ENCODE measurements at regions not wholly inside any gene's neighbourhood (a gene's known extent, or its start where the extent isn't known, plus 50 kb on each side); places are given as distances from the start of the nearest gene placed in this dataset.
"Not testable (repeated sequence)": the region's sequence is repeated elsewhere in the genome, so short reads cannot be mapped to it uniquely, and the experiment has no call there.

DNA sequence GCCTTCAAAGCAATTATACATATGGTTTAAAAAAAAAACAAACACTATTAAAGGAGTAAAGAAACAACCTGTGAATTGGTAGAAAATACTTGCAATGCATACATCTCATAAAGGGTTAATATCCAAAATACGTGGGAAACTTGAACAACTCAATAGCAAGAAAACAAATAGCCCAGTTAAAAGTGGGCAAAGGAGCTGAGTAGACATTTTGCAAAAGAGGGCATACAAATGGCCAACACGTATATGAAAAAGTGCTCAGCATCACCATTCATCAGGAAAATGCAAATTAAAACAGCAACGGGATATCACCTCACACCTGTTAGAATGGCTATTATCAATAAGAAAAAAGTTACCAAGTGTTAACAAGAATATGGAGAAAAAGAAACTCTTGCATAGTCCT is 298.3 kb upstream of the RBMS1 start:
- Mint-ChIP-seq H3K9me3 (no peaks in the 10 kb centered on the region), H3K27ac (no peak overlapping the region), H3K27me3 (no peaks in the 10 kb centered on the region), H3K36me3 (no peaks in the 10 kb centered on the region), H3K4me3 (no peak overlapping the region), H3K4me1 (no peaks in the 10 kb centered on the region)
- no peak for DNase-seq

DNA sequence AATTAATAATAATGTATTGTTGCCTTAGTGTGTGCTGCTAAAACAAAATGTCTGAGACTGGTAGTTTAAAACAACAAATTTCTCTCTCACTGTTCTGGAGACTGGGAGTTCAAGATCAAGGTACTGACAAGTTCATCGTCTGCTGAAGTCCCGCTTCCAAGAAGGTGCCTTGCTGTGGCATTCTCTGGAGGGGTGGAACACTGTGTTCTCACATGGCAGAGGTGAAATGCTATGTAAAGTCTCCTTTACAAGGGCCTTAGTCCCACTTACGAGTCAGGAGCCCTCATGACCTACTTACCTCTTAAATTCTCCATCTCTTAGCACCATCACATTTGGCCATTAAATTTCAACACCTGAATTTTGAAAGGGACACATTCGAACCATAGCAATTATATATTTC is 299.2 kb upstream of the RBMS1 start:
- Mint-ChIP-seq H3K9me3 (peaks cover 4% of the 10 kb centered on the region), H3K27ac (no peak overlapping the region), H3K36me3 (no peaks in the 10 kb centered on the region), H3K4me3 (no peak overlapping the region), H3K4me1 (no peaks in the 10 kb centered on the region), H3K27me3 (no peaks in the 10 kb centered on the region)
- no peak for DNase-seq

DNA sequence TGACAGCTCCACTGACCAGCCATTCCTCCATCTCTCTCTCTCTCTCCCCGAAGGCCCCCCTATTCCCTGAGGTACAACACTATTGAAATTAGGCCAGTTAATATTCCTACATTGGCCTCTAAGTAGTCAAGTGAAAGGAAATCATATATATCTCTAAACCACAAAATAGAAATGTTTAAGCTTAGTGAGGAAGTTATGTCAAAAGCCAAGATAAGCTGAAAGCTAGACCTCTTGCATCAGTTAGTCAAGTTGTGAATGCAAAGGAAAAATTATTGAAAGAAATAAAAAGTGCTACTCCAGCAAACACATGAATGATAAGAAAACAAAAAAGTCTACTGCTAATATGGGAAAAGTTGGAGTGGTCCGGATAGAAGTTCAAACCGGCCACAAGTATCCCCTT is 301.3 kb upstream of the RBMS1 start:
- Mint-ChIP-seq H3K36me3 (no peaks in the 10 kb centered on the region), H3K27ac (no peak overlapping the region), H3K4me3 (peak overlapping the region; percentile 1), H3K27me3 (no peaks in the 10 kb centered on the region), H3K4me1 (no peaks in the 10 kb centered on the region), H3K9me3 (peaks cover 8% of the 10 kb centered on the region)
- DNase-seq: no peak

DNA sequence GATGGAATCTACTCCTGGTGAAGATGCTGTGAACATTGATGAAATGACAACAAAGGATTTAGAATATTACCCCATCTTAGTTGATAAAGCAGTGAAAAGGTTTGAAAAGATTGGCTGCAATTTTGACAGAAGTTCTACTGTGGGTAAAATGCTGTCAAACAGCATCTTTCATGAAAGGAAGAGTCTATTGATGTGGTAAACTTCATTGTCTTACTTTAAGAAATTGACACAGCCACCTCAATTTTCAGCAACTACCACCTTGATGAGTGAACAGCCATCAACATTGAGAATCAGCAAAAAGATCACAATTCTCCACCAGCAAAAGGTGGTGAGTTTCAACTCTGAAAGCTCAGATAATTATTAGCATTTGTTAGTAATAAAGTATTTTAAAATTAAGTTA is 310.3 kb upstream of the RBMS1 start:
- no peak for DNase-seq
- Mint-ChIP-seq H3K9me3 (peaks cover 4% of the 10 kb centered on the region), H3K27me3 (no peaks in the 10 kb centered on the region), H3K27ac (no peak overlapping the region), H3K4me1 (peaks cover 5% of the 10 kb centered on the region), H3K4me3 (no peak overlapping the region), H3K36me3 (peaks cover 2% of the 10 kb centered on the region)

DNA sequence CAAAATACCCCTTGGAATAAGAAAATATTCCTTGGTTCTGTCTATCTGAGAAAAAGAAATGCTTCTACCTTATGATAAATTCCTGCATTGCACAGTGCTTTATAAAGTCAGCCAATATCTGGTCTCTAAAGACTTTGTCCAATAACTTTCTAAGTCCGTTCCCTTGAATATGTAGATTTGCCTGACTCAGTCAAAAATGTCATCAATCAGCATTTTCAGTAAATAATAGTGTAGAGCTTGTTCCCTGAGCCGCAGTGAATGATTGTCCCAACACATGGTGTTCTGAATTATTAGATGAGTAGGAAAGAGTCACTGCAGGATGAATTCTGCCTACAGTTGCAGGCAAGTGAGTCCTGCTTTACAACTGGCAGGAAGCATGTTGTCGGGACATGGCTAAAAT is 316.8 kb upstream of the RBMS1 start:
- Mint-ChIP-seq H3K36me3 (no peaks in the 10 kb centered on the region), H3K9me3 (peaks cover 4% of the 10 kb centered on the region), H3K27me3 (no peaks in the 10 kb centered on the region), H3K4me3 (no peak overlapping the region), H3K4me1 (no peaks in the 10 kb centered on the region), H3K27ac (no peak overlapping the region)
- no peak for DNase-seq

DNA sequence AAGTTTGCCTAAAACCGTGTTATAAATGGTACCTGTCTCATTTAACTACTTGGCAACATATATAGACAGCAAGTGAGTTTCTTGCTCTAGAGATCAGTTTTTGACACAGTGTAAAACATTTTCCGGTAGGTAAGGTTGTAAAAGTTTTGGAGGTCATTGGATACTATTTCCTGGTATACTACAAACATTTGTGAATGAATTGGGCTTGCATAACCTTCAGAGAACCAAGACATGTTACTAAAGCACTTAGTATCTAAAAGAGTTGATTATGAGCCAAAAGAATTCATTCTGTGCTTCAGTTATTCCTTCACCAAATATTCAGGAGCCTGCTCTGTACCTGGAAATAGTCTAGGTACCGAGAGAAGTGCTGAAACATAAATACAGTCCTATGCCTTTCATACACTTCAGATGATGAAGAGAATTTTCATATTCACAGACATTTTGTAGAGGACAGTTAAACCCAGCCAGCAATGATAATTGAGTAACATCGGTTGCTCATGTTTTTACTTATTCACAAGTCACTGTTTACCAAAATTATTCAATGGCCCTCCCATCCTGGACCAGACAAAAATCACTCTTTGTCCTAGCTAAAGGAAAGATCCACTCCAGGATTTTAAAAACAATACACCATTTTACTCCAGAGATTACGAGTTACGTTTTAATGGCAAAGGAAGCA is 319.4 kb upstream of the RBMS1 start:
- no peaks in the 10 kb centered on the region for H3K9me3 Mint-ChIP-seq
- H3K4me3 Mint-ChIP-seq: no peak overlapping the region
- no peak for DNase-seq
- no peaks in the 10 kb centered on the region for H3K27me3 Mint-ChIP-seq
- no peaks in the 10 kb centered on the region for H3K4me1 Mint-ChIP-seq
- H3K36me3 Mint-ChIP-seq: no peaks in the 10 kb centered on the region
- H3K27ac Mint-ChIP-seq: no peak overlapping the region

DNA sequence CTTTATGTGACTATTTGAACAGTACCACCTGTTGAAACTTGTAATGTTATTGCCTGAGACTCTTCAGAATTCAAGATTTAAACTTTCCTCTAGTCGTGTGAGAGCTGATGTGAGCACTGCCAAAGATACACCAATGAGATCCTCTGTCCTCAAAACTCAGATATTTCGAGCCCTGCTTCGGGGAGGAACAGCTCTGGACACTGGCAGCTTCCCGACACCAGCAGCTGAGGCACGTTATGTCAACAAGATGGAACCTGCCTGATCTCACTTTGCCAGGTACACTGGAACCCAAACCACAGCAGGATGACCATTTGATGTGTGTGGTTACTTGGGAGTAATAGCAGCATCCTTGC is 319.9 kb upstream of the RBMS1 start:
- H3K4me1 Mint-ChIP-seq: no peaks in the 10 kb centered on the region
- no peak overlapping the region for H3K4me3 Mint-ChIP-seq
- DNase-seq: no peak
- H3K27me3 Mint-ChIP-seq: no peaks in the 10 kb centered on the region
- no peak overlapping the region for H3K27ac Mint-ChIP-seq
- no peaks in the 10 kb centered on the region for H3K9me3 Mint-ChIP-seq
- H3K36me3 Mint-ChIP-seq: no peaks in the 10 kb centered on the region

DNA sequence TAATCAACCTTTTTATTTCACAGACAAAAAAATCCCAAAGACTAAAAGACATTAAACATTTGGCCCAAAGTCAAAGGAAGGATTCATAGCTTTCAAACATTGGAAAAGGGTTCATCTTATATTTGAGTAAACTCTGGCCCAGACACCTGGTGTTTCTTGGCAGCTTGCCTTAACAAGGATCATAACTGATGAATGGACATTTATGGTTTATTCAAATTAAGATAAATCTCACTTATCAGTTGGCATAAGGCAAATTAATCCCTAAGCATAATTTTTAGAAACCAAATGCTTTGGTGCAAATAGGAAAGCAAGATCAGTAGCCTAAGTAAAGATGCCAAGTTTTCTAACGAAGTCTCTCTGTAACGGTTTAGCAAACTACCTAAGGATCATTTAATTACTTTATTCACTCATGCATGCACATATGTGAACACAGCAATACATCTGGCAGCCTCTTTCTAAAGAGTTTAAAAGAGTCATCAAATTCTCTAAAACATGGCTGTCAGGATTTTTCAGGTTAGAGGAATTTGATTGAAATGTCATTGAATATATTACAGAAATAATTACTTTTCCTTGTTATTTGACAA is 323.4 kb upstream of the RBMS1 start:
- Mint-ChIP-seq H3K4me1 (no peaks in the 10 kb centered on the region), H3K4me3 (no peak overlapping the region), H3K27me3 (no peaks in the 10 kb centered on the region), H3K36me3 (no peaks in the 10 kb centered on the region), H3K9me3 (peaks cover 4% of the 10 kb centered on the region), H3K27ac (no peak overlapping the region)
- DNase-seq: no peak

DNA sequence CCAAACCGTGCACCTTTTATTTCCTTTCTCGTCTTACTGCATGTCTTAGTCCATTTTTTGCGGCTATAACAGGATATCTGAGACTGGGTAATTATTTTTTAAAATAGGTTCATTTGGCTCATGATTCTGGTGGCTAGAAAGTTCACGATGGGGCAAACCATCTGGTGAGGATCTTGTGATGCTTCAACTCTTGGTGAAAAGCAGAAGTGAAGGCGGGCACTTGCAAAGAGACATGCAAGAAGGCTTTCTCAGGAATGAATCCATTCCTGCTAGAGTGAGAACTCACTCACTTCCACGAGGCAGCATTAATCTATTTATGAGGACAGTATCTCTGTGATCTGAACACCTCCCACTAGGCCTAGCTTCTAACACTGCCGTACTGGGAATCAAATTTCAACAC is 327.1 kb upstream of the RBMS1 start:
- peaks cover 30% of the 10 kb centered on the region for H3K9me3 Mint-ChIP-seq

DNA sequence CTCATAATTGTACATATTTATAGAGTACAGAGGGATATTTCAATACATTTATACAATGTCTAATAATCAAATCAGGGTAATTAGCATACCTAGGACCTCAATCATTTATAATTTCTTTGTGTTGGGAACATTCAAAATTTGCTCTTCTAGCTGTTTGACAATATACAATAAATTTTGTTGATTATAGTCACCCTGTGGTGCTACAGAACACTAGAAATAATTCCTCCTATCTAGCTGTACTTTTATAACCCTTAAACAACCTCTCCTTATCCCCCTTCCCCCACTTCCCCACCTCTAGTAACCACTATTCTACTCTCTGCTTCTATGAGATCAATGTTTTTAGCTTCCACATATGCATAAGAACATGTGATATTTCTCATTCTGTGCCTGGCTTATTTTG is 328.4 kb upstream of the RBMS1 start:
- Mint-ChIP-seq H3K27ac (no peak overlapping the region), H3K27me3 (no peaks in the 10 kb centered on the region), H3K9me3 (peaks cover 34% of the 10 kb centered on the region), H3K4me1 (no peaks in the 10 kb centered on the region), H3K36me3 (peaks cover 4% of the 10 kb centered on the region), H3K4me3 (no peak overlapping the region)
- DNase-seq: no peak

More for the DNA sequence above, 327.1 kb upstream of the RBMS1 start:
- H3K4me3 Mint-ChIP-seq: no peak overlapping the region
- DNase-seq: no peak
- H3K27ac Mint-ChIP-seq: no peak overlapping the region
- peaks cover 4% of the 10 kb centered on the region for H3K36me3 Mint-ChIP-seq
- H3K27me3 Mint-ChIP-seq: no peaks in the 10 kb centered on the region
- no peaks in the 10 kb centered on the region for H3K4me1 Mint-ChIP-seq

DNA sequence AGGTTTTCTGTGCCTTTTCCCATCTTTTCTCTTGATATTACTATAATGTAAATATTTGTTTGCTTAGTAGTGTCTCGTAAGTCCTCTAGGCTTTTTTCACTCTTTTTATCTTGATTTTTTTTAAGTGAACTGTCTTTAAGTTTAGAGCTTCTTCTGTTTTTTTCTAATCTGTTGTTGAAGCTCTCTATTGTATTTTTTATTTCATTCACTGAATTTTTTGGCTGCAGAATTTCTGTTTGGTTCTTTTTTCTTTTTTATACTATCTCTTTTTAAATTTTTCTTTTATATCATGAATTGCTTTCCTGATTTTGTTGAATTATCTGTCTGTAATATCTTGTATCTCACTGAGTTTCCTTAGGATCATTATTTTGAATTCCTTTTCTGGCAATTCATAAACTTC is 331.8 kb upstream of the RBMS1 start:
- no peaks in the 10 kb centered on the region for H3K4me1 Mint-ChIP-seq
- H3K9me3 Mint-ChIP-seq: peaks cover 37% of the 10 kb centered on the region

DNA sequence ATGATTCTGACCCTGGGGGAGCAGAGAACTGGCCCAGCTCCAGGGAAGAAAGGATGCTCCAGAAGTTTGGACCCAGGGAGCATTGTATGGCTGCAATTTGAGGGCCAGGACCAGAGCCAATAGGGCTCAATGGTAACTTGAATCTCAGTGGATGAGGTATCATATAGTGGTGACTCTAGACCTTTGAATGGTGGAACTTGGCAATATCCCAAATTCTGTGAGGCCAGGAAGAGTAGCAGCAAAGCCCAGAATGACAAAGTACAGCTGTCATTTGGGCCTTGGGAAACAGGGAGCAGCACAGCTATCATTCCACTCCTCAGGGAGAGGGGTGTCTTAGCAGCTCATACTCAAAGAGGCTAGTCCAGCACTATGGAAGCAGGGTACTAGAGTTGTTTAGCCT is 332.9 kb upstream of the RBMS1 start:
- Mint-ChIP-seq H3K4me1 (no peaks in the 10 kb centered on the region), H3K27me3 (no peaks in the 10 kb centered on the region), H3K4me3 (no peak overlapping the region), H3K9me3 (peaks cover 36% of the 10 kb centered on the region), H3K36me3 (peaks cover 4% of the 10 kb centered on the region), H3K27ac (no peak overlapping the region)
- DNase-seq: no peak

More for the DNA sequence above, 331.8 kb upstream of the RBMS1 start:
- H3K27ac Mint-ChIP-seq: no peak overlapping the region
- H3K27me3 Mint-ChIP-seq: no peaks in the 10 kb centered on the region
- no peak overlapping the region for H3K4me3 Mint-ChIP-seq
- DNase-seq: no peak
- peaks cover 4% of the 10 kb centered on the region for H3K36me3 Mint-ChIP-seq

DNA sequence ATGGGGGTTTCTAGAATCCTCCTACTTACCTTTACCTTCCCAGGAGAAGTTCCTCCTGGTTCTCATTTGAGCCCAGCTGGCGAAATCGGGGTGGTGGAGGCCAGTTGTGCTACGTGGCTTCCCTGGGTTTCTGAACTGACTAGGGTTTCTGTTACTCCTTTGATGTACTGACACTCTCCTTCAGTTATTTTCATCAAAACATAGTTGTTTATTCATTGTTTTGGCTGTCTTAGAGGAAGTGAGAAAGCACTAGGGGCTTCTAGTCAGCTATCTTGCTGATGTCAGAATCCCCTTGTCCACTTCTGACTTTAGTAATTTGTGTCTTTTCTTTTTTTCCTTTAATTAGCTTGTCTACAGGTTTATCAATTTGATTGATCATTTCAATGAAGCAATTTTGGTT is 332.2 kb upstream of the TANK start:
- no peak for DNase-seq
- H3K4me3 Mint-ChIP-seq: no peak overlapping the region
- no peaks in the 10 kb centered on the region for H3K4me1 Mint-ChIP-seq
- H3K36me3 Mint-ChIP-seq: peaks cover 4% of the 10 kb centered on the region
- H3K27me3 Mint-ChIP-seq: no peaks in the 10 kb centered on the region
- H3K27ac Mint-ChIP-seq: no peak overlapping the region
- H3K9me3 Mint-ChIP-seq: peaks cover 24% of the 10 kb centered on the region

DNA sequence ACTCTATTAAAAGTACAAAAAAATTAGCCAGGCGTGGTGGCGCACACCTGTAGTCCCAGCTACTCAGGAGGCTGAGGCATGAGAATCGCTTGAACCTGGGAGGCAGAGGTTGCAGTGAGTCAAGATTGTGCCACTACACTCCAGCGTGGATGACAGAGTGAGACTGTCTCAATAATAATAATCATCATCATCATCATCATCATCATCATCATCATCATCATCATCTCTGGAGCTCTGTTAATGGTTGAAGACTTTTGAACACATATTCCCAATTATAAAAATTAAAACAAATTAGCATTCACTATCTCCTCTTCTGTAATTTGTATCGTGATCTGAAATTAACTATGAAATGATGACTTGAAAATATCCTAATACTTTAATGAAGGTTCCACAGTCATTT is 327.8 kb upstream of the TANK start:
- not testable (repeated sequence) for H3K9me3 Mint-ChIP-seq, H3K36me3 Mint-ChIP-seq, H3K27ac Mint-ChIP-seq, H3K4me1 Mint-ChIP-seq, H3K27me3 Mint-ChIP-seq, DNase-seq, H3K4me3 Mint-ChIP-seq

DNA sequence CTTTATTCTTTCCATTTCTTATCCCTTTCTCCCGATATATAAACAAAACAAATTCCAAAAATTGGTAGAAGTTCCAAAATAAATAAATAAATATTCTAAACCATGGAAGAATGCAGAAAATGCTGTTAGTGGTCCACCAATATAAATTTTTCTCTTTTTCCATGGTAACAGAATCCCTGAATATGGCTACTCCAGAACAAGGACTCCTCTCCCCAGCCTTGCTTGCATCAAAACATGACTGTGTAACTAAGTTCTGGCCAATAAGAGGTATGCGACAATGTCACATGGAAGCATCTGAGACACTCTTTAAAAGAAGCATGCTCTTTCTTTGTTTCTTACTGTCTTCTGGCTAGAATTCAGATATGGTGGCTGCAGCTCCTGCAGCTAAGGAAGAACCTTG is 325.1 kb upstream of the TANK start:
- Mint-ChIP-seq H3K27ac (no peak overlapping the region), H3K9me3 (no peaks in the 10 kb centered on the region), H3K4me1 (no peaks in the 10 kb centered on the region), H3K4me3 (no peak overlapping the region), H3K36me3 (no peaks in the 10 kb centered on the region), H3K27me3 (peaks cover 5% of the 10 kb centered on the region)
- DNase-seq: no peak

DNA sequence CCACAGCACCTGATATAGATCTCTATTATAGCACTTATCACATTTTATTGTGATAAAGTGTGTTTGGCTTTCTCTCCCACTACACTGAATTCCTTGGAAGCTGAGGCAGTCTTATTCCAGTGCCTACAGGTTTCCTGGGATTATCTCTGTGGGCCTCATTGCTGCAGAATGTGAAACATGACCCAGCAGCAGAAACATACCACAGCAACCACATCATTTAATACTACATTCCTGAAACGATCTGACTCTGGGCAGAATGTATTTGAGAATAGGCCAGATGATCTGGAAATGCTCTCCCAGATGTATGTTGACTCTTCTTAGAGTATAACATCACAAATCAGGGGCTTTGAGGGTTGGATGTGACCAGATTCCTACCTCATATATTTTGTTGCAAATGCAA is 323.5 kb upstream of the TANK start:
- Mint-ChIP-seq H3K36me3 (no peaks in the 10 kb centered on the region), H3K9me3 (no peaks in the 10 kb centered on the region), H3K4me3 (no peak overlapping the region), H3K27ac (no peak overlapping the region), H3K4me1 (no peaks in the 10 kb centered on the region), H3K27me3 (peaks cover 5% of the 10 kb centered on the region)
- no peak for DNase-seq
